AML-193 (cell line): ENCODE measurements at regions not wholly inside any gene's neighbourhood (a gene's known extent, or its start where the extent isn't known, plus 50 kb on each side); places are given as distances from the start of the nearest gene placed in this dataset.

Source experiments
- DNase-seq, 2 experiments: peaks; one replicate each; lab custom pipeline; 2025; lab: John Stamatoyannopoulos, UW

- no peak for DNase-seq
These were observed 138.7 kb upstream of the BACH2 start for GRCh38 chr6:90435207-90435899.

DNA sequence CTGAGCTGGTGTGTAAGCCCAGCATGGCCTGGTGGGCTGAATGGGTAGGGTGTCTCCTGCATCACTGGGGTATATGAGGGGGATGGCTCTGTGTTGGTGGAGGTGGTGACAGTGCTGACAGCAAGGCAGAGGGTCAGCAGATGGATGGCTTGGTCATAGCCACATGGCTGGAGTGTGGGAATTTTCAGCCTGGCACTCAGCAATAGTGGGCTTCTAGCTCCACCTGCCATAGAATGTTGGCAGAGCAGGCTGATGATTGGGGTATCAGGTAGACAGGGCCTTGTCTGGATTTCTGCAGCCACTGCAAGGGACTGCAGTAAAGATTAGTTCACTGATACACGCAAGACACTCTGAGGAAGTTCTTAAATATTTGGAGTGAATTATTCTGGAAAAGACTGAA is 137.5 kb upstream of the BACH2 start:
- DNase-seq, result no peak

GRCh38 chr6:90432937-90433336 is 136.3 kb upstream of the BACH2 start:
- no peak for DNase-seq

GRCh38 chr6:90432041-90432775 is 135.6 kb upstream of the BACH2 start:
- no peak for DNase-seq

GRCh38 chr6:90431576-90431975 is 134.9 kb upstream of the BACH2 start:
- no peak for DNase-seq

DNA sequence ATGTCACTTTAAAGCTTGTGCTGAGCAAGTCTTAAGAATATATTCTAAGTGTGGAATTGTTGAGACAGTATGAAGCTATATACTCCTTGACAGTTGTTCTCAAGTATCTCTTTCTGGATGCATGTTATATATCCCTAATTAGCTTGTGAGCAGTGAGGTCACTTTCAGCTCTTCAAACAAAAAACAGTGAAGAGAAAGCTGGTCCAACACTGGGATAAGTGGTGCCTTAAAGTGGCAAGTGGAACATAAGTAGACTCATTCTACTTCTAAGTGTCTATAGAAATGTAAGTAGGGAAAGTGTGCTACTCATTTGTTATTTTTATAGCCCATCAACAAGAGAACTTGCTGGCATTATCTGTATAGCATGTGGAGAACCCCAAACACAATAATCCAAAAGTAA is 133.1 kb upstream of the BACH2 start:
- DNase-seq, result no peak

- DNase-seq, result no peak
These were observed 131.9 kb upstream of the BACH2 start for GRCh38 chr6:90428514-90428913.

DNA sequence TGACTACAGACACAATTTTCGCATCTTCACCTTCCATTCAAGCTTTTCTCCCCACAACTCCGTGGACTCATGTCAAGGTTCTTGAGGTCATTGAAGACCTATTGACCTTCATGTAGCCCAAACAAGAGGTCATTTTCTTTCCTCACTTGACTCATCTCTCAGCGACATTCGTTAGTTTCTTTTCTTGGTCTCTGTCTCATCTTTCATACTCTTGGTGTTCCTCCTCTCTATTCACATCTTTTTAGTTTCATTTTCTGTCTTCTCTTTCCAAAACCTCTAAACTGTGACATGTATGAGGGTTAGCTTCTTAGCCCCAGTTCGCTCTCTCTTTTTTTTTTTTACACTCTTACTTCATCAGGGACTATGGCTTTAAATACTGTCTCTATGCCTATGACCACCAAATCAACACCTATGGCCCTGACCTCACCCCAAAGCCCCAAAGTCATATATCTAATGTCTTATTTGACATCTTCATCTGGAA is 128.6 kb upstream of the BACH2 start:
- DNase-seq, result no peak

DNA sequence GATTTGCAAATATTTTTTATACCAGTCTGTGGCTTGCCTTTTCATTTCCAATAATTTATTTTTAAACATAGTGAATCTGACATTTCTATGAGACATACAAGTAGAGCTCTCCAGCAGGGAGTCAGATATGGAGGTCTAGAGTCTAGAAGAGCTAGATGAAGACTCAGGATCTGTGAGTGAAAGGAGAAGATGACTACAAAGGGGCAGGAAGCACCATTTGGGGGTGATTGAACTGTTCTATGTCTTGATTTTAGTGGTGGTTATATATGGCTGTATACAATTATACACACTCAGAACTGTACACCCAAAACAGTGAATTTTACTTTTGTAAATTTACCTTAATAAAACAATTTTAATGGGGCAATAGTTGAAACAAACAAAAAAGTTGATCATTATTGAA is 127.9 kb upstream of the BACH2 start:
- no peak for DNase-seq

DNA sequence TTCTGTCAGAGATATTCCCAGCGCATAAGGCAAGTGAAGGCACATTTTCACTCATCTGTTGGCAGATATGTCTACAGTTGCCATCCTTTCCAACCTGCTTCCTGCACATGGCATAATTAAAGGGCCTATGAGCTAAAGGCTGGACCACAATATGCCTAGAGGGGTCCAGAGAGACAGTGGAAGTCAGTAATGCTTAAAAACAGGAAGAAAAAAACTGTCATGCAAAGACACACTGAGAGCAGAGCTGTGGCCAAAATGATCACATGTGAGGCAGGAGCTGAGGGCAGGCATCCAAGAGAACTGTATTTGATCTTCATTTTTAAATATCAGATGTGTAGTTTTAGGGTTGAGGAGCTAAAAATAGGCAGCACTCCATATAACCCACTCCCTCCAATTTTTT is 125.0 kb upstream of the BACH2 start:
- no peak for DNase-seq

DNA sequence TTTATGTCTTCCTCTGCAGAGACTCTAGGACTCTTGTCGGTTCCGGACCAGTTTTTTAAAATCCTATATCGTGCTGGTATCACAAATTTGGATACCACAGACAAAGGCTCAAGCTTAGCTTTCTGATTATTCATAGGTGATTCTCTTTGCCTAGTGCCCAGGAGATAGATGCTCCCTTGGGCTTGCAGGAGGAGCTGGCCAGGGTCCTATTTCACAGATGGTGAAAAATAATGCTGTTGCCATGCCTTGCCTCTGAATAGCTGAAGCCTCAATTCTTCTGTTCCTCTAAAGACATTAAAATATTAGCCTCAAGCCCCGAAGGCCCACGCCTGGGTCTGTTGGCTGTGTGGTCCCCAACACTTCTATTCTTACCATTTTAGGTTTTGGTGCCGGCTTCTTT is 123.9 kb upstream of the BACH2 start:
- DNase-seq, result no peak

DNA sequence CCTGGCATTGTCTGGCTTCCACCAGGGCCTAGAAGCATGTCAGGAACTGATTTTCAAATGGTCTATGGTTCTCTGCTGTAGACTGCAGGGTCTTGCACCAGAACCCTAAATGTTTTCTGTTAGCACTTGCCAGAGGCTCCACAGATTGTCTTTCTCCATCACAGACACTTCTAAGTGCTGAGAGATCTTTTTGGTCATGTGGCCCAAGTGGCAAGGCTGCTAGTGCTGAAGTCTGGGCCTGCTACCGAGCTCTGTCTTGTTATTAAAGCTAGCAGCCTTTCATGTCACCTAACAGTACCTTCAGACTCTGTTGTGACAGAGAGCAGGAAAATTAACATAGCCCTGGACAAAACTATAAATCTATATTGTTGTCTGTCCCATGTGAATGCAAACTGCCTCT is 120.7 kb upstream of the BACH2 start:
- no peak for DNase-seq

- DNase-seq, result no peak
These were observed 119.7 kb upstream of the BACH2 start for GRCh38 chr6:90416322-90416721.

DNA sequence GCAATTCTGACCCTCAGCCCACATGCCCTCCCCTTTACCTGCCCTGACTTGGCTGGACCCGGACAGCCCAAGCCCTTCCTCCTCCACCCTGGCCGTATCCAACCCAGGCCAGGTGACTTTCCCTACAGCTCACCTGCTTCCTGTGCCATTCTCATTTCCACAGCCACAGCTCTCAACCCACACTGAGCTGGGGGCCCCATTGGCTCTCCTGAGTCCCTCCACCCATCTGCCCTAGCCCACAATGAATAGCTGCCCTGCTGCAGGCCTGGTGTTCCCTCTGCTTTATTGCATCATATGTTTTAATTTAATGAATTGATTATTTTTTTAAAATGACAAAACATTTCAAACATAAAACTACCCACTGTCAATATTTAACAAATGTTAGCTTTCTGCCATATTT is 118.5 kb upstream of the BACH2 start:
- DNase-seq, result no peak

- DNase-seq, result no peak
These were observed 117.7 kb upstream of the BACH2 start for GRCh38 chr6:90414352-90414751.

DNA sequence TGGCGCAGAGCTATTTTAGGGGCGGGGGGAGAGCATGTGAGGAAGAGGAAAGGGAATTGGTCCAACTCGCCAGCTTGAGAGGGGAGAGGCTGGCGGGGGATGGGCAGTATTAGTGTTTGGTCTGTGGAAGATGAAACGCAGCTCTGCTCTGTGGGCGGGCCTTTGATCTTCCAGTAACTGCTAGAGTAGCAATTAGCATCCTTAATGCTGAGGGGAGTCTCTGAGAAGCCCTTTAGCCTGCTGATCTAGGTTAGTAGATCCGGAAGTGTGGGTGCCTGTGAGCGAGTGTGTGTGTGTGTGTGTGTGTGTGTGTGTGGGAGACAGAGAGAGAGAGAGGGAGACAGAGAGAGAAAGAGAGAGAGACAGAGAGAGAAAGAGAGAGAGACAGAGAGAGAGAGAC is 117.2 kb upstream of the BACH2 start:
- no peak for DNase-seq

DNA sequence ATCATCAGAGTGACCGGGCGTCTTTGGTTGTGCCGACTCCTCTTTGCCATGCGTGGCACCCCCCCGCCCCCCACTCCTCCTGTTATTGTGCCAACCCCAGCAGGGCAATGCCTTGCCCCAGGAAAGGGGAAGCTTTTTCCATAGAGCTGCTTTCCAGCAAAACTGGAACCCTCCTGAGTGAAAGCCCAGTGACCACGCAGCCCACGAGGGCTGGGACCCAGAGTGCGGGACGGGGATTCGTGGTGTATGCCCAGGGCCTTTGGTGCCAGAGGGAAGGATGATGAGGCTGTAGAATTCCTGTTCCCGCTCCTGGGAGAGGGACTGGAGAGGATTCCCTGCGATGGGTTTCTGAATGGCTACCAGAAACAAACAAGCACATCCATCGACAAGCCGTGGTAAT is 116.8 kb upstream of the BACH2 start:
- no peak for DNase-seq

GRCh38 chr6:90412538-90413369 is 116.1 kb upstream of the BACH2 start:
- no peak for DNase-seq

DNA sequence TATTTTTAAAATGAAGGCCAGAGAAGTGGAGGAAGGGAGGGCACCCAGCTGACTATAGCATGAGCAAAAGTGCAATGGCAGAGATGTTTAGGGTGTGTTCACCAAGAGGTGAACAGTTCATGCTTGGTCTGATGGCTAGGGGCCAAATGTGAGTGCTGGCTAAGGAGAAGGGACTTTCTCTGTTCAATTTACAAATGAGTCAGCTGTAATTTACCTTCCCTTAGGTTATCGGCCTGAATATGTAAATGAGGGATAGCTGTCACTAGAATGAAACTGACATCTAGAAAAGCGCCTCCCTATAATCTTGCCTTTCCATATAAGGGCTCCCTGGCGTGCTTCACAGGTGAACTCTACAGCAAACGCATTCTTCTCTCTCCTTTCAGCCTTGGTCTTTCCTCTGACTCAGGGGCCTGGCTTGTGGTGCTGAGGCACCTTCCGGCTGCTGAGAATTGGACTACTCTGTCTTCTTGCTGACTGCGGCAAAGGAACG is 114.7 kb upstream of the BACH2 start:
- no peak for DNase-seq

GRCh38 chr6:90409700-90410099 is 113.1 kb upstream of the BACH2 start:
- no peak for DNase-seq

DNA sequence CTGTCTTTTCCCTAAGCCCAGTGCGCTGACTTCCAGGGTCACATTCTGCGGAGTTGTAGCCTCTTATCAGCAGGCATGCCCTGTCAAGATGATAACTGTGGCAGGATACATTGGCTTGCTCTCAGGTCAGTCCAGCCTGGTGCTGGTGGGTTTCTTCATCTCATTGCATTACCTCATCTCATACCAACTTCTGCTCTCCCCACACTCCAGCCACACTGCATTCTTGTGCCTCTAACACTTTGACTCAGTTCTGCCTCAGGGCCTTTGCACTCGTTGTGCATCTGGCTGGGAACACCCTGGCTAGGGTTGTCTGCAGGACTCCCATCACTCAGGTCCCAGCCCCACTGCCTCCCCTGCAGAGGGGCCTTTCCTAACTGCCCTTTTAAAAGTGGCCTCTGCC is 110.3 kb upstream of the BACH2 start:
- no peak for DNase-seq

DNA sequence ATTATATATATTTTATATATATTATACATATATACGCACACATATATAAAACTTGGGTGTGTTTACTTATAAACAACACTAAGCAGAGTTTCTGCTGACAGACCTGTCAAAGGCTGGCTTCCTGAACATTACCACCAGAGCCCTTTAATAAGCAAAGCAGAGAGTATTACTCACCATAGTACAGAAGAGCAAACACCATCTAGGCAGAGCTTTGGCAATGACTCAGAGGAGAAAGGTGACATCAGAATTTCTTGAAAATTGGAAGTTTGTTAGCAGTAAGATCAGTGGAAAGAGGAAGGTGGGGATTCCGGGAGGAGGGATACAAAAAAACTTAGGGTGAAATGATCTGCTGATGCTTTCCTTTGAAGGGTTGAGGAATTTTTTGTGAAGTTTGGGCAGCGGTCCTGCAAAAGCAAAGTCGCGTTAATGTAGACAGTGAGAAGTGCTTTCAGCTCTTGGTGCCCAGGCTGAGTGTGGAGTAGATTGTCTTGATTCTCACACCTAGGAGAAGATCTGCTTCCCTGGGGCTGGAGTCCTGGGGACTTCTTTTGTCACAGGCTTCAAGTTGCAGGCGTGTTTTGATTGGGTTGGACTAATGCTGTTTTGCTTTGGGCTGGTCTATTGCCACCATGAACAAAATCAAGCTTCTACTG is 109.6 kb upstream of the BACH2 start:
- no peak for DNase-seq
